BJ (cell line): ENCODE measurements at regions not wholly inside any gene's neighbourhood (a gene's known extent, or its start where the extent isn't known, plus 50 kb on each side); places are given as distances from the start of the nearest gene placed in this dataset.
"Not testable (repeated sequence)": the region's sequence is repeated elsewhere in the genome, so short reads cannot be mapped to it uniquely, and the experiment has no call there.

Experiments
- CTCF ChIA-PET: fragments of 350-600 bp; formaldehyde crosslinking; extraction: SDS; loops from one replicate; lab custom pipeline; 2021; ENCODE audit warnings: antibody characterized with exemption, inconsistent platforms; lab: Yijun Ruan, JAX
- POLR2A ChIA-PET: fragments of 300-600 bp; sonication (Branson Sonifier 250); formaldehyde crosslinking; extraction: SDS; loops from one replicate; lab custom pipeline; 2021; ENCODE audit warnings: antibody characterized with exemption; lab: Charles Lee
- DNase-seq: peaks from one replicate; pipeline ENCODE4 v3.0.0-alpha.2; 2011; ENCODE audit warnings: low read depth
- H3K27me3 ChIP-seq: 2 replicates; pipeline ENCODE4 v1.6.0; 2011; ENCODE audit warnings: low read length; ENCODE audit not compliant: control insufficient read depth, insufficient read depth
- H3K36me3 ChIP-seq: 2 replicates; pipeline ENCODE4 v1.5.1; 2011; ENCODE audit warnings: low read length; ENCODE audit not compliant: control insufficient read depth, insufficient read depth
- H3K4me3 ChIP-seq: 2 replicates; pipeline ENCODE4 v1.5.1; 2011; ENCODE audit warnings: low read depth, mild to moderate bottlenecking, control low read depth, low read length
- TF ChIP-seq, protein P1 (sequence below): IDR thresholded peaks from 2 replicates; pipeline ENCODE4 v1.5.1; 2011; ENCODE audit warnings: low read depth, mild to moderate bottlenecking, control low read depth, inconsistent platforms, low read length, moderate library complexity; ENCODE audit not compliant: insufficient read depth

DNA sequence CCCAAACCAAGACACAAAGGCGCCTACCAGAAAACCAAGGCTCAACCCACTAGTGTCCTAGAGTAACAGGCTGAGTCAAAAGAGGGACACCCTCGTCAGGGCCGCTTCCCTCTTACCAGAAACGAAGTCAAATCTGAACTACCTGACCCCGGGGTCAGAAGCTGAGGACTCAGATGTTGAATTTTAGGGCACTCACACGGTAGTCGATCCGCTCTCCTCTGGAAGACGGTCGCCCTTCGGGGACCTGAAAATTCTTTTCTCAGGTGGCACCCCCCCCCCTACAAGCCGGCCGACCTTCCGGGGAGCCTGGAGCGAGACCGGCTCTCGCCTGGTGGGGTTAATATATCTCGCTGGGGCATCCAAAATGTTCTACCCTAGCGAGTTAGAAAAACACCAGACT, 121.1 kb upstream of the KCNJ3 start:
- Histone ChIP-seq H3K4me3 (no peak overlapping the region), H3K36me3 (no peaks in the 10 kb centered on the region), H3K27me3 (no peaks in the 10 kb centered on the region)
- CTCF ChIA-PET = no interaction called here
- DNase-seq = no peak
- TF ChIP-seq, protein P1, sequence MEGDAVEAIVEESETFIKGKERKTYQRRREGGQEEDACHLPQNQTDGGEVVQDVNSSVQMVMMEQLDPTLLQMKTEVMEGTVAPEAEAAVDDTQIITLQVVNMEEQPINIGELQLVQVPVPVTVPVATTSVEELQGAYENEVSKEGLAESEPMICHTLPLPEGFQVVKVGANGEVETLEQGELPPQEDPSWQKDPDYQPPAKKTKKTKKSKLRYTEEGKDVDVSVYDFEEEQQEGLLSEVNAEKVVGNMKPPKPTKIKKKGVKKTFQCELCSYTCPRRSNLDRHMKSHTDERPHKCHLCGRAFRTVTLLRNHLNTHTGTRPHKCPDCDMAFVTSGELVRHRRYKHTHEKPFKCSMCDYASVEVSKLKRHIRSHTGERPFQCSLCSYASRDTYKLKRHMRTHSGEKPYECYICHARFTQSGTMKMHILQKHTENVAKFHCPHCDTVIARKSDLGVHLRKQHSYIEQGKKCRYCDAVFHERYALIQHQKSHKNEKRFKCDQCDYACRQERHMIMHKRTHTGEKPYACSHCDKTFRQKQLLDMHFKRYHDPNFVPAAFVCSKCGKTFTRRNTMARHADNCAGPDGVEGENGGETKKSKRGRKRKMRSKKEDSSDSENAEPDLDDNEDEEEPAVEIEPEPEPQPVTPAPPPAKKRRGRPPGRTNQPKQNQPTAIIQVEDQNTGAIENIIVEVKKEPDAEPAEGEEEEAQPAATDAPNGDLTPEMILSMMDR = no peak
- POLR2A ChIA-PET = no interaction called here

DNA sequence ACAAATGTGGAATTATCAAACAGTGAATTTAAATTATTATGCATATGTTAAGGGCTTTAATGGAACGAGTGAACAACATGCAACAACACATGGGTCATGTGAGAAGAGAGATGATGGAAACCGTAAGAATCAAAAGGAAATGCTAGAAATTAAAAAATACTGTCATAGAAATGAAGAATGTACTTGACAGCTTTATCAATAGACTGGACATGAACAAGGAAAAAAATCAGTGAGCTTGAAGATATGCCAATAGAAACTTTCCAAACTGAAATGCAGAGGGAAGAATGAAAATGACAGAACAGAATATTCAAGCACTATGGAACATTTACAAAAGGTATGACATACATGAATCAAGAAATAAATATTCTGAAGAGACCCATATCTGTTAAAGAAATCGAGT, 117.7 kb upstream of the KCNJ3 start:
- ChIA-PET POLR2A (no interaction called here), CTCF (no interaction called here)
- H3K36me3 ChIP-seq = no peaks in the 10 kb centered on the region

DNA sequence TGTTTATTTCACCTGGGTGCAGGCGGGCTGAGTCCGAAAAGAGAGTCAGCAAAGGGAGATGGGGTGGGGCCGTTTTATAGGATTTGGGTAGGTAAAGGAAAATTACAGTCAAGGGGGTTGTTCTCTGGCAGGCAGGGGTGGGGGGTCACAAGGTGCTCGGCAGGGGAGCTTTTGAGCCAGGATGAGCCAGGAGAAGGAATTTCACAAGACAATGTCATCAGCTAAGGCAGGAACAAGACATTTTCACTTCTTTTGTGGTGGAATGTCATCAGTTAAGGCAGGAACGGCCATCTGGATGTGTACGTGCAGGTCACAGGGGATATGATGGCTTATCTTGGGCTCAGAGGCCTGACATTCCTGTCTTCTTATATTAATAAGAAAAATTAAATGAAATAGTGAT, 115.8 kb upstream of the KCNJ3 start:
- POLR2A ChIA-PET, H3K27me3 ChIP-seq, CTCF ChIA-PET, H3K36me3 ChIP-seq, DNase-seq, H3K4me3 ChIP-seq: not testable (repeated sequence)

More for the DNA sequence above, 117.7 kb upstream of the KCNJ3 start:
- no peaks in the 10 kb centered on the region for H3K27me3 ChIP-seq
- no peak for DNase-seq
- TF ChIP-seq, protein P1 = no peak
- no peak overlapping the region for H3K4me3 ChIP-seq

DNA sequence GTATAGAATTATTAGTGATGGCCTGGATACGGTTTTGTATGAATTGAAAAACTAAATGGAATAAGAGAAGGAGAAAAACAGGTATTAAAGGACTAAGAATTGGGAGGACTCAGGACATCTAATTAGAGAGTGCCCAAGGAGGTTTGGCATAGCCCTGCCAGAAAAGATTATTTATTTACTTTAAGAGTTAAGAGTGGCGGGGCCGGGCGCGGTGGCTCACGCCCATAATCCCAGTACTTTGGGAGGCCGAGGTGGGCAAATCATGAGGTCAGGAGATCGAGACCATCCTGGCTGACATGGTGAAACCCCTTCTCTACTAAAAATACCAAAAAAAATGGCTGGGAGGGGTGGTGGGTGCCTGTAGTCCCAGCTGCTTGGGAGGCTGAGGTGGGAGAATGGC, 115.2 kb upstream of the KCNJ3 start:
- H3K27me3 ChIP-seq, POLR2A ChIA-PET, H3K36me3 ChIP-seq, H3K4me3 ChIP-seq, DNase-seq, CTCF ChIA-PET: not testable (repeated sequence)

DNA sequence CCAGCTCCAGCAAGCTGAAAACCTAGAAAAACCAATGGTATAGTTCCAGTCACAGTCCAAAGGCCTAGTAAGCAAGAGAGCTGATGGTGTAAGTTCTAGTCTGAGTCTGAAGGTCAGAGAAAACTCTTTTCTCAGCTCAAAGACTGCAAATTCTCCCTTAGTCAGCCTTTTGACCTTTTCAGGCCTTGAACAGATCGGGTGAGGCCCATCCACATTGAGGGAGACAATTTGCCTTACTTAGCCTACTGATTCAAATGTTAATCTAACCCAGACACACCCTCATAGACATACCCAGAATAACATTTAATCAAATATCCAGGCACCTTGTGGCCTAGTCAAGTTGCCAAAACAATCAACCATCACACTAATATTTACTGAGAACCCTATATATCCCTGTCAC, 110.8 kb upstream of the KCNJ3 start:
- TF ChIP-seq, protein P1 = no peak
- DNase-seq = no peak
- POLR2A ChIA-PET = no interaction called here
- H3K36me3 ChIP-seq = no peaks in the 10 kb centered on the region
- CTCF ChIA-PET = no interaction called here
- no peaks in the 10 kb centered on the region for H3K27me3 ChIP-seq
- H3K4me3 ChIP-seq = no peak overlapping the region

DNA sequence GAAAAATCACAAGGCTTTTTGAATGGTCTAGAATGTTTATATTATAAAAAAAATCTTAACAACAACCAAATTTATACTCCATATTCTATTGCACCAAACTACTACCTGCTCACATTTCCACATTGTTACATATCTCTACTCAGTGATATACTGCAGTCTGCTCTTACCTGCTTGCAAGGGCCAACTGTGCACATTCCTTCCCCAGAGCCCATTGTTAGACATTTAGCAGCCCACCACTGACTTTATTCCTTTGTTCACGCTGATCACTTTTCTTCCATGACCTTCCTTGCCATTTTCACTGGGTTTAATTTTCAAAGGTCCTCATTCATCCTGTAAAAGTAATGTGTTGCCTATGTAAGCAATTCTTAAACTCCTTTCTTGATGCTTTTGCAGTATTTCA, 109.7 kb upstream of the KCNJ3 start:
- TF ChIP-seq, protein P1 = no peak
- no peak for DNase-seq
- no peaks in the 10 kb centered on the region for H3K36me3 ChIP-seq
- no peaks in the 10 kb centered on the region for H3K27me3 ChIP-seq
- ChIA-PET CTCF (no interaction called here), POLR2A (no interaction called here)
- no peak overlapping the region for H3K4me3 ChIP-seq
